ENCODE measurements at regions not wholly inside any gene's neighbourhood (a gene's known extent, or its start where the extent isn't known, plus 50 kb on each side); places are given as distances from the start of the nearest gene placed in this dataset.

DNA sequence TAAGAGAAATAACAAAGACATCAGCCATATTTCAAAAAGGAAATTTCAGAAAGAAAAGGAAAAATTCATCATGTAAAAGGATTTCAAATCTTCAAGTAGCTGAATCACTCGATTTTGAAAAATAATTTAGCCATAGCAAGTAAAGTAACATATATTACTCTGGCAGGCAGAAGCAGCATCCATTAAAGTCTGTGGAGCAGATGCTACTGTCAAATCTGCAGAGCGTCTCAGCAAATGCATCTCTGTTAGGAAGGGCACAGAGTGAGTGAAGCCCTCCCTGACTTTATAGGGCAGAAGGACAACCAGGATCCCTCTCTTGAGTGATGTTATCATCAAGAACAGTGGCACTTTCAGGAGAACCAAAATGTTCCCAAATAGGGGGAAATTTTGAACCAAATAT, 445.5 kb downstream of the EFNB2 start:
- Histone ChIP-seq H3K4me3 (ENCODE audit: insufficient read depth, low read depth, low read length) (no peak overlapping the region), H4K5ac (ENCODE audit: low read depth, low read length) (no peak overlapping the region), H3K79me1 (ENCODE audit: low read depth in 1 of 2, low read length in 2 of 2) (no peaks in the 10 kb centered on the region), H3K27ac (ENCODE audit: insufficient read depth, low read length) (no peak overlapping the region), H3K23ac (ENCODE audit: low read depth, low read length) (no peak overlapping the region), H2BK5ac (ENCODE audit: low read depth, low read length, poor library complexity, severe bottlenecking) (no peak overlapping the region), H3K9me3 (ENCODE audit: control insufficient read depth, insufficient read depth, low read length) (no peaks in the 10 kb centered on the region), H2AK9ac (replicated peaks; ENCODE audit: low read depth, low read length, poor library complexity) (no peak overlapping the region), H2AFZ (replicated peaks; ENCODE audit: low read length, poor library complexity) (no peak overlapping the region), H3K18ac (ENCODE audit: low read depth, low read length) (no peak overlapping the region), H2BK120ac (ENCODE audit: low read depth, low read length) (no peak overlapping the region), H2BK20ac (ENCODE audit: low read depth, low read length) (no peak overlapping the region), H4K20me1 (ENCODE audit: insufficient read depth, low read length) (no peaks in the 10 kb centered on the region), H4K8ac (ENCODE audit: low read depth in 2 of 2, low read length in 2 of 2) (no peak overlapping the region), H2BK15ac (ENCODE audit: low read depth, low read length) (no peak overlapping the region; the same call in 2 of the 3 replicates), H3K4me1 (ENCODE audit: control insufficient read depth, insufficient read depth, low read length) (no peaks in the 10 kb centered on the region), H3K27me3 (ENCODE audit: control insufficient read depth, insufficient read depth, low read length) (no peaks in the 10 kb centered on the region), H3K36me3 (ENCODE audit: control insufficient read depth, insufficient read depth, low read length) (no peaks in the 10 kb centered on the region), H3K4me2 (ENCODE audit: low read depth, low read length) (no peak overlapping the region), H3K9me1 (ENCODE audit: insufficient read depth, low read length) (no peaks in the 10 kb centered on the region), H3K4ac (ENCODE audit: low read depth, low read length) (no peak overlapping the region), H3K14ac (replicated peaks; ENCODE audit: low read depth, low read length) (no peak overlapping the region), H3K9ac (ENCODE audit: low read depth, low read length) (no peak overlapping the region), H3K56ac (ENCODE audit: extremely low read depth, insufficient read depth, low read length) (no peak overlapping the region), H4K91ac (ENCODE audit: insufficient read depth, low read depth, low read length) (no peak overlapping the region), H2AK5ac (ENCODE audit: low read depth, low read length) (no peak overlapping the region)
- 100% methylated on average over 1 of the region's 2 CpGs; no CpG with 5 or more reads in 1 of the 2 experiments for WGBS, 2 experiments (ENCODE audit: extremely low coverage in 2 of 2, insufficient read length in 1 of 2)
- DNase-seq: no peak
- no TSS peak for BruUV-seq (replicated peaks)
- no peak for TF ChIP-seq ELK1 (IDR thresholded peaks at IDR 0.05; ENCODE audit: borderline replicate concordance, low read depth, low read length)
- TF ChIP-seq MAFK (IDR thresholded peaks at IDR 0.05; ENCODE audit: low read depth, low read length): no peak
- TF ChIP-seq FOS (IDR thresholded peaks at IDR 0.05; ENCODE audit: low read depth, low read length): no peak
- TF ChIP-seq, protein P1, sequence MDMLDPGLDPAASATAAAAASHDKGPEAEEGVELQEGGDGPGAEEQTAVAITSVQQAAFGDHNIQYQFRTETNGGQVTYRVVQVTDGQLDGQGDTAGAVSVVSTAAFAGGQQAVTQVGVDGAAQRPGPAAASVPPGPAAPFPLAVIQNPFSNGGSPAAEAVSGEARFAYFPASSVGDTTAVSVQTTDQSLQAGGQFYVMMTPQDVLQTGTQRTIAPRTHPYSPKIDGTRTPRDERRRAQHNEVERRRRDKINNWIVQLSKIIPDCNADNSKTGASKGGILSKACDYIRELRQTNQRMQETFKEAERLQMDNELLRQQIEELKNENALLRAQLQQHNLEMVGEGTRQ (IDR thresholded peaks at IDR 0.05; ENCODE audit: low read depth, low read length): no peak
- TF ChIP-seq CHD1 (IDR thresholded peaks at IDR 0.05; ENCODE audit: low read depth, low read length): no peak
- no peak for TF ChIP-seq NFE2L2 (IDR thresholded peaks at IDR 0.05; ENCODE audit: low read depth, low read length)
- TF ChIP-seq, protein P2, sequence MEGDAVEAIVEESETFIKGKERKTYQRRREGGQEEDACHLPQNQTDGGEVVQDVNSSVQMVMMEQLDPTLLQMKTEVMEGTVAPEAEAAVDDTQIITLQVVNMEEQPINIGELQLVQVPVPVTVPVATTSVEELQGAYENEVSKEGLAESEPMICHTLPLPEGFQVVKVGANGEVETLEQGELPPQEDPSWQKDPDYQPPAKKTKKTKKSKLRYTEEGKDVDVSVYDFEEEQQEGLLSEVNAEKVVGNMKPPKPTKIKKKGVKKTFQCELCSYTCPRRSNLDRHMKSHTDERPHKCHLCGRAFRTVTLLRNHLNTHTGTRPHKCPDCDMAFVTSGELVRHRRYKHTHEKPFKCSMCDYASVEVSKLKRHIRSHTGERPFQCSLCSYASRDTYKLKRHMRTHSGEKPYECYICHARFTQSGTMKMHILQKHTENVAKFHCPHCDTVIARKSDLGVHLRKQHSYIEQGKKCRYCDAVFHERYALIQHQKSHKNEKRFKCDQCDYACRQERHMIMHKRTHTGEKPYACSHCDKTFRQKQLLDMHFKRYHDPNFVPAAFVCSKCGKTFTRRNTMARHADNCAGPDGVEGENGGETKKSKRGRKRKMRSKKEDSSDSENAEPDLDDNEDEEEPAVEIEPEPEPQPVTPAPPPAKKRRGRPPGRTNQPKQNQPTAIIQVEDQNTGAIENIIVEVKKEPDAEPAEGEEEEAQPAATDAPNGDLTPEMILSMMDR (conservative IDR thresholded peaks at IDR 0.05; ENCODE audit: low read depth, low read length): no peak
- TF ChIP-seq RFX5 (IDR thresholded peaks at IDR 0.05; ENCODE audit: low read depth, low read length): no peak
- TF ChIP-seq CEBPB (IDR thresholded peaks at IDR 0.05; ENCODE audit: low read depth, low read length): no peak
- TF ChIP-seq MAZ (IDR thresholded peaks at IDR 0.05; ENCODE audit: borderline replicate concordance, low read depth, low read length): no peak
- TF ChIP-seq SMC3 (IDR thresholded peaks at IDR 0.05; ENCODE audit: low read depth, low read length): no peak
- TF ChIP-seq RCOR1 (IDR thresholded peaks at IDR 0.05; ENCODE audit: insufficient replicate concordance, low read length): no peak
- no peak for TF ChIP-seq BHLHE40 (IDR thresholded peaks at IDR 0.05; ENCODE audit: low read depth, low read length)
- no peak for TF ChIP-seq RAD21 (IDR thresholded peaks at IDR 0.05; ENCODE audit: low read length)
- no peak for TF ChIP-seq POLR2A (IDR thresholded peaks at IDR 0.05; ENCODE audit: low read depth, low read length)
- TF ChIP-seq MXI1 (IDR thresholded peaks at IDR 0.05; ENCODE audit: borderline replicate concordance, low read depth, low read length): no peak
- in situ Hi-C loops (cut with MboI; ENCODE audit: low sequenced_read_pairs): loop anchor here (25.0 kb wide), 1 partner anchor 422 kb away; no protein-coding TSS in a partner anchor
- no peak for ATAC-seq (ENCODE audit: low read depth)
- dilution Hi-C loops (cut with HindIII; ENCODE audit: low sequenced_read_pairs, unreplicated experiment): no loop called here
- intact Hi-C loops (cut with micrococcal nuclease): no loop called here
- ChIA-PET CTCF (no interaction called here), POLR2A (ENCODE audit: unreplicated experiment) (no interaction called here)

Measured in IMR-90 (cell line).